GM06990 (cell line): ENCODE measurements at regions not wholly inside any gene's neighbourhood (a gene's known extent, or its start where the extent isn't known, plus 50 kb on each side); places are given as distances from the start of the nearest gene placed in this dataset.

Source experiments
- DNase-seq: peaks from one replicate; pipeline ENCODE4 v3.0.0-alpha.2; 2011; ENCODE audit not compliant: insufficient read length; ENCODE audit errors: extremely low read depth
- H3K27me3 ChIP-seq: replicated peaks from 2 replicates; pipeline ENCODE4 v1.6.0; 2011; ENCODE audit warnings: low read length; ENCODE audit not compliant: control insufficient read depth, insufficient read depth
- H3K36me3 ChIP-seq: 2 replicates; pipeline ENCODE4 v1.5.1; 2011; ENCODE audit warnings: low read length; ENCODE audit not compliant: control insufficient read depth, insufficient read depth
- H3K4me3 ChIP-seq: replicated peaks from 2 replicates; pipeline ENCODE4 v1.5.1; 2011; ENCODE audit warnings: low read depth, mild to moderate bottlenecking, control low read depth, low read length
- CTCF ChIP-seq: IDR thresholded peaks from 2 replicates; pipeline ENCODE4 v1.5.1; 2011; ENCODE audit warnings: low read length, control low read depth, mild to moderate bottlenecking, inconsistent platforms; ENCODE audit not compliant: insufficient read depth, poor library complexity, severe bottlenecking

DNA sequence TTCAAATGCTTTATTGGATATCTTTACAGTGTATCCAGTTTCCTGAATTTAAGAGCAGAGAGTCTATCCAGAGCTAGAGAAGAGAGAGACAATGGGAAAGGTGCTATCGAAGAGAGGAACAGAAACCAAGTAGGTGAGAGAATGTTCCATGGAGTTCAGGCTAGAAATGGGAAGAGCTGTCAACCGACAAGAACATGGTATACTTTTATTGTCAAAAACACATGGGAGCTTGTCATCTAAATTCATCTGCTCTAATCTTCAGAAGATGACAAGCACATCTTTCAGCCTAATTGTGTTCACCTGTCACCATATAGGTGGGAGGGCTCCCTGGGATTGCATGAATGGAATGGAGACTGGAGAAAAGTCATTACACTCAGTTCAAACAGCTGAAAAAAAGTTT, 690.4 kb upstream of the LRATD1 start:
- Histone ChIP-seq H3K4me3 (no peak overlapping the region), H3K27me3 (no peaks in the 10 kb centered on the region), H3K36me3 (no peaks in the 10 kb centered on the region)
- DNase-seq, result no peak
- no peak for TF ChIP-seq CTCF

DNA sequence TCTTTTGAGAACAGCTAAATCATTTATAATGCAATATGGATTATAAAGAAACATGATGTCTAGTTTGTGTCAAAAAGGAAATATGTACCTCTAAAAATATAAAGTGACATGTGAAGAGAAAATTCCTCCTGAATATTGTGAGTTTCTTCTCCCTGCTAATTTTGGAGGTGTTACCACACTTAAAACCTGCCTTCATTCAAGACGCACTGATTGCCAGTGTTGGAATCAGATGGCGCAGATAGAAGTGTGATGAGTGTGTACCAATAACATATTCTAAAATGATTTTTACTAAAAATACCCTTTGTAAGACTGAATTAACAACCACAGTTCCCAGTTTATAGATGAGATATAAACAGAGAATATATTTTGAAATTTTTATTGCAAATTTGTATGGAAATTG, 681.8 kb upstream of the LRATD1 start:
- Histone ChIP-seq H3K27me3 (no peaks in the 10 kb centered on the region), H3K4me3 (no peak overlapping the region), H3K36me3 (no peaks in the 10 kb centered on the region)
- no peak for DNase-seq
- no peak for TF ChIP-seq CTCF

- Histone ChIP-seq H3K27me3 (no peaks in the 10 kb centered on the region), H3K36me3 (no peaks in the 10 kb centered on the region), H3K4me3 (no peak overlapping the region)
- TF ChIP-seq CTCF, result no peak
- DNase-seq, result no peak
Observed at GRCh38 chr2:13968811-13969210, 663.7 kb upstream of the LRATD1 start.

- Histone ChIP-seq H3K4me3 (no peak overlapping the region), H3K27me3 (no peaks in the 10 kb centered on the region), H3K36me3 (no peaks in the 10 kb centered on the region)
- no peak for TF ChIP-seq CTCF
- no peak for DNase-seq
Observed at GRCh38 chr2:13986119-13986720, 646.3 kb upstream of the LRATD1 start.

DNA sequence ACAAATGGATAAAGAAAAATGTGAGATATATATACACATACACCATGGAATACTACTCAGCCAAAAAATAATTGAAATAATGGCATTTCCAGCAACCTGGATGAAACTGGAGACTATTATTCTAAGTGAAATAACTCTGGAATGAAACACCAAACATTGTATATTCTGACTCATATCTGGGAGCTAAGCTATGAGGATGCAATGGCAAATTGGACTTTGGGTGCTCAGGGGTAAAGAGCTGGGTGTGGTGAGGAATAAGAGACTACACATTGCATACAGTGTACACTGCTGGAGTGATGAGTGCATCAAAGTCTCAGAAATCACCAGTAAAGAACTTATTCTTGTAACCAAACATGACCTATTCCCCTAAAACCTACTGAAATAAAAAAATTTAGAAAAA, 636.0 kb upstream of the LRATD1 start:
- Histone ChIP-seq H3K4me3 (no peak overlapping the region), H3K27me3 (no peaks in the 10 kb centered on the region), H3K36me3 (no peaks in the 10 kb centered on the region)
- DNase-seq, result no peak
- no peak for TF ChIP-seq CTCF

GRCh38 chr2:14011190-14011589, 621.3 kb upstream of the LRATD1 start:
- Histone ChIP-seq H3K27me3 (no peaks in the 10 kb centered on the region), H3K36me3 (no peaks in the 10 kb centered on the region), H3K4me3 (no peak overlapping the region)
- TF ChIP-seq CTCF, result no peak
- DNase-seq, result no peak
